ENCODE measurements at regions not wholly inside any gene's neighbourhood (a gene's known extent, or its start where the extent isn't known, plus 50 kb on each side); places are given as distances from the start of the nearest gene placed in this dataset.

DNA sequence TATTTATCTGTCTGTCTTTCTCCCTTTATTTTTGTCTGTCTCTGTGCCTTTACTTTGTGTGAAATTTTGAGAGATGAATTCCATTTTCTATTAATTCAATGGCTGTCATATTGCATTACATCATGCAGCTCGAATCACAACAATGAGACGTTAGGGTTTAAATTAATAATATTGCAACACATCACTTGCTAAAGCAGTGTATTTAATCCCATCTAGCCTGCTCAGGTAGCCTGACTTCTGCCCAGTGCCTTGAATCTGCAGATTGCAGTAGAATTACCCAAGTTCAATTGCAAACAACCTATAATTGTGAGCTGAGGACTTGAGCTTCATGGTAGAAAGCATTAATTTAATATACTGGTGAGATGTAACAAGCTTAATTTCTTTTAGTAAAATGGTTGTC lies 235.7 kb upstream of the TSHZ2 start:
- no peak overlapping the region for H3K4me3 ChIP-seq (ENCODE audit: low read depth, low read length)
- in situ Hi-C loops (cut with HindIII; ENCODE audit: low sequenced_read_pairs), result no loop called here
- no peak for DNase-seq (ENCODE audit: low read depth)
- TF ChIP-seq, protein P1, sequence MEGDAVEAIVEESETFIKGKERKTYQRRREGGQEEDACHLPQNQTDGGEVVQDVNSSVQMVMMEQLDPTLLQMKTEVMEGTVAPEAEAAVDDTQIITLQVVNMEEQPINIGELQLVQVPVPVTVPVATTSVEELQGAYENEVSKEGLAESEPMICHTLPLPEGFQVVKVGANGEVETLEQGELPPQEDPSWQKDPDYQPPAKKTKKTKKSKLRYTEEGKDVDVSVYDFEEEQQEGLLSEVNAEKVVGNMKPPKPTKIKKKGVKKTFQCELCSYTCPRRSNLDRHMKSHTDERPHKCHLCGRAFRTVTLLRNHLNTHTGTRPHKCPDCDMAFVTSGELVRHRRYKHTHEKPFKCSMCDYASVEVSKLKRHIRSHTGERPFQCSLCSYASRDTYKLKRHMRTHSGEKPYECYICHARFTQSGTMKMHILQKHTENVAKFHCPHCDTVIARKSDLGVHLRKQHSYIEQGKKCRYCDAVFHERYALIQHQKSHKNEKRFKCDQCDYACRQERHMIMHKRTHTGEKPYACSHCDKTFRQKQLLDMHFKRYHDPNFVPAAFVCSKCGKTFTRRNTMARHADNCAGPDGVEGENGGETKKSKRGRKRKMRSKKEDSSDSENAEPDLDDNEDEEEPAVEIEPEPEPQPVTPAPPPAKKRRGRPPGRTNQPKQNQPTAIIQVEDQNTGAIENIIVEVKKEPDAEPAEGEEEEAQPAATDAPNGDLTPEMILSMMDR (IDR thresholded peaks at IDR 0.05; ENCODE audit: low read depth, low read length, missing control alignments), result no peak

DNA sequence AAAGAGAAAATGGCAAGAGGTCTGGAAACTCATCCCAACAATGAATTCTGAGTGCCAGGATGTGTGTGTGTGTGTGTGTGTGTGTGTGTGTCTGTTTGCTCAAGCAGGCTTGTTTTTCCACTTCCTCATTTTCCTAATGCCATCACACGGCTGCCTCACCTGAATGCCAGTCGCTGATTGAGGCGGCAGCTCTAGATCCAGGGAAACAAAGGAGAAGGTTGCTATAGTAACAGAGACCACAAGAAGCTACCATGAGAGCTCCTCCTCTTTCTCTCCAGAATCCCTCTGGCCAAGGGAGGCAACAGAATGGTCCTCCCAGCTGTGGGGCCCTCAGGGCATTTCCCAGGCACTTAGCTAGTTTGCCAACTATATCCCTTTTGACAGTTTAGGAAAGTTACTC lies 241.1 kb upstream of the TSHZ2 start:
- in situ Hi-C loops (cut with HindIII; ENCODE audit: low sequenced_read_pairs), result no loop called here
- no peak overlapping the region for H3K4me3 ChIP-seq (ENCODE audit: low read depth, low read length)
- no peak for DNase-seq (ENCODE audit: low read depth)
- TF ChIP-seq, protein P1 (IDR thresholded peaks at IDR 0.05; ENCODE audit: low read depth, low read length, missing control alignments), result no peak

DNA sequence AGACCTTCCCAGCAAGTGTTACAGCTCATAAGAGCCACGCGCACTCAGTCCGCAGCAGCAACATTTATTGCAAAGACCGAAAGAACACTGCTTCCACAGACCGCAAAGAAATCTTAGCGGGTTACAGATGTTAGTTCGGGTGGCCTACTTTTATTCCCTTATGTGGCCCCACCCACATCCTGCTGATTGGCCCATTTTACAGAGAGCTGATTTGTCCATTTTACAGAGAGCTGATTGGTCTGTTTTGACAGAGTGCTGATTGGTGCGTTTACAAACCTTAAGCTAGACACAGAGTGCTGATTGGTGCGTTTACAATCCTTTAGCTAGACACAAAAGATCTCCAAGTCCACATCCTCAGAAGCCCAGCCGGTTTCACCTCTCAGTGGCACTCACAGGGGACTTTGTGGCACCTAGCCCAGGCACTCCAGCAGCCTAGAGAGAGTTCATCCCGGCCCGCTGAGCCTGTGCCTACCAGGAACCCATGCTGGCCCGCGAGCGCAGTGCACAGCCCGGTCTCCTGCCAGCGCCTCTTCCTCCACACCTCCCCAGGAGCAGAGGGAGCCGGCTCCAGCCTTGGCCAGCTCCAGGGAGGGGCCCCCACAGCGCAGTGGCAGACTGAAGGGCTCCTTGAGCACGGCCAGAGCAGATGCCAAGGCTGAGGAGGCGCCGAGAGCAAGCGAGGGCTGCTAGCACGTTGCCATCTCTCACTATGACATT lies 244.3 kb upstream of the TSHZ2 start:
- TF ChIP-seq, protein P1 (IDR thresholded peaks at IDR 0.05; ENCODE audit: low read depth, low read length, missing control alignments), result no peak
- in situ Hi-C loops (cut with HindIII; ENCODE audit: low sequenced_read_pairs), result no loop called here
- no peak overlapping the region for H3K4me3 ChIP-seq (ENCODE audit: low read depth, low read length)
- no peak for DNase-seq (ENCODE audit: low read depth)

DNA sequence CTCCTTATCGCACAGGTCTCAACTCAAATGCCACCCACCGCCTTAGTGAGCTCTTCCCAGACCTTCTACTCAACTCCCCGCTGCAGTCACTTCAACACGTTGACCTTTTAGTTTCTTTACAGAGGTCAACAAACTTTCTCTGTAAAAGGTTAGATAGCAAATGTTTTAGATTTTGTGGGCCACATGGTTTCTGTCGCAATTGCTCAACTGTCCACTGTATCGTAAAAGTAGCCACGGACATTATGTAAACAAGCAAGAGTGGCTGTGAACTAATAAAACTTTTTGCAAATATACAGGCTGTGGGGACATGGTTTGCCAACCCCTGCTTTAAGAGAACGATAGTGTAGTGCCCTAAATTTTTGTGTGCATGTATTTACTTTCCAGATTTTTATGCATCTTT lies 247.6 kb upstream of the TSHZ2 start:
- no peak for DNase-seq (ENCODE audit: low read depth)
- no peak overlapping the region for H3K4me3 ChIP-seq (ENCODE audit: low read depth, low read length)
- TF ChIP-seq, protein P1 (IDR thresholded peaks at IDR 0.05; ENCODE audit: low read depth, low read length, missing control alignments), result no peak
- in situ Hi-C loops (cut with HindIII; ENCODE audit: low sequenced_read_pairs), result no loop called here

DNA sequence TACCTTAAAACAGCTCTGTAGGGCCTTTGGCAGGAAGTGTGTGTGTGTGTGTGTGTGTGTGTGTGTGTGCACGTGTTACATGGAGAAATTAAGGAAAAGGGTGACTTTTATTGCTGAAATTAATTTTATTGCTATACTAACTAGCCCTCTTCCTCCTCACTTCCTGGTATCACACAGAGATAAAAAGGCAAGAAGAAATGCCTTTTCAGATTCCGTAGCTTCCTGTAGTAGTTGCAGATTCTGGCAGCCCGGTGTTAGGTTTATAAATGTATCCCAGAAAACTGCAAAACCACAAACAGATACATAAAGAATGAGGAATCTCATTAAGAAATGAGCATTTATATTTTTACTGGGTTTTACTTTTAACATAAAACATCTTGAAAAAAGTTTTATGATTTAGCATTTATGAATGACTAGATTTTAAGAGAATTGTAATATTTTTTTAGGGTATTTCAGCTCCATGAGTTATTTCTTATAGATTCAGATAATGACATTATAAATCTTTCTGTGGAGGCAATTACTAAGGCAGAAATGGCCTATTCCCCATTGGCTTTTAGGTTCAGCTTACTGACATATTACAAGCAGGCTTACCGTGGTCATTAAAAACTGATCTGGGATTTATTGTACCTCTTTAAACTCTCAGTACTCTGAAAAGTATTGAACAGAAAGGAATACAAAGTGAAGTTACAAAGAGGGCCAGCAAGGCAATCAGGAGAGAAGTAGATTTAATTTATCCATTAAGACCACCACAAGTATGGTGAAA lies 249.1 kb upstream of the TSHZ2 start:
- in situ Hi-C loops (cut with HindIII; ENCODE audit: low sequenced_read_pairs), result no loop called here

DNA sequence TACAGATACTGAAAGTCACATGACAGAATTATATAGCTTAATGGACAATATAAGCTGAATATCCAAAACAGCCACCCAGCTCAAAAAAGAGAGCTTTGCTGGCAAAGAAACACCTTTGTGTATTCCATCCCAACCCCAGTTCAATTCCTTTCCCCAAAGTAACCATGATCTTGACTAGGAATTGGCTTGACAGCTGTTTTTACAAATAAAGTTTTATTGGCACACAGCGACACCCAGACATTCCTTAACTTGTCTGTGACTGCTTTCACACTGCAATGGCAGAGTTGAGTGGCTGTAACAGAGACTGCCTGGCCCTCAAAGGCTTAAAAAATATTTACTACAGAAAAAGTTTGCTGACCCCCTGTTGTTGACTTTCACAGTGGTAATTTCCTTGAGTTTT lies 264.0 kb upstream of the TSHZ2 start:
- in situ Hi-C loops (cut with HindIII; ENCODE audit: low sequenced_read_pairs), result no loop called here
- H3K4me3 ChIP-seq (ENCODE audit: low read depth, low read length), result no peak overlapping the region
- DNase-seq (ENCODE audit: low read depth), result no peak
- TF ChIP-seq, protein P1 (IDR thresholded peaks at IDR 0.05; ENCODE audit: low read depth, low read length, missing control alignments), result no peak

More for the DNA sequence above, 249.1 kb upstream of the TSHZ2 start:
- DNase-seq (ENCODE audit: low read depth), result no peak
- TF ChIP-seq, protein P1 (IDR thresholded peaks at IDR 0.05; ENCODE audit: low read depth, low read length, missing control alignments), result no peak
- no peak overlapping the region for H3K4me3 ChIP-seq (ENCODE audit: low read depth, low read length)
